K562 (cell line): ENCODE measurements at regions not wholly inside any gene's neighbourhood (a gene's known extent, or its start where the extent isn't known, plus 50 kb on each side); places are given as distances from the start of the nearest gene placed in this dataset.

Experiments
- EHMT2 ChIP-seq: fragments of 450-650 bp; IDR thresholded peaks from 2 replicates; pipeline ENCODE4 v1.6.1; 2018; ENCODE audit warnings: antibody characterized with exemption
- HDAC6 ChIP-seq: IDR thresholded peaks from 2 replicates; pipeline ENCODE4 v1.6.1; 2012; ENCODE audit warnings: low read depth, mild to moderate bottlenecking, control low read depth, inconsistent platforms, low read length, moderate library complexity
- MBD2 ChIP-seq: sonication (generic); IDR thresholded peaks from 2 replicates; pipeline ENCODE4 v1.6.1; 2016; ENCODE audit warnings: low read depth, borderline replicate concordance
- WHSC1 ChIP-seq: IDR thresholded peaks from one replicate; pipeline ENCODE4 v1.6.1; 2012; ENCODE audit warnings: low read length, control low read depth, inconsistent platforms
- ZFX ChIP-seq: sonication (generic); formaldehyde crosslinking; IDR thresholded peaks from 2 replicates; pipeline ENCODE4 v1.8.0; 2022; ENCODE audit warnings: mild to moderate bottlenecking, missing genetic modification reagents, moderate library complexity
- ZKSCAN1 ChIP-seq: fragments of 150-350 bp; IDR thresholded peaks from 2 replicates; pipeline ENCODE4 v1.6.1; 2016; ENCODE audit warnings: low read depth, low read length
- TF ChIP-seq, protein P1 (sequence below), 3 experiments: IDR thresholded peaks in 2 of 3; conservative IDR thresholded peaks in 1 of 3; 2 replicates each; pipeline ENCODE4 v1.5.1; 2011 to 2012; ENCODE audit warnings: low read length in 3 of 3, mild to moderate bottlenecking in 3 of 3, control low read depth in 2 of 3, improper control_type of control experiment in 1 of 3, inconsistent platforms in 1 of 3, low read depth in 1 of 3, mixed read lengths in 1 of 3, moderate library complexity in 1 of 3; ENCODE audit not compliant: insufficient read depth in 2 of 3
- TF ChIP-seq, protein P2 (sequence below): sonication (generic); formaldehyde crosslinking; IDR thresholded peaks from 2 replicates; pipeline ENCODE4 v1.5.0; 2020; ENCODE audit warnings: missing genetic modification reagents
- TF ChIP-seq, protein P3 (sequence below): fragments of 450-650 bp; IDR thresholded peaks from 2 replicates; pipeline ENCODE4 v1.6.1; 2016; ENCODE audit warnings: missing biosample characterization, missing genetic modification characterization
- TF ChIP-seq, protein P4 (sequence below): sonication (generic); formaldehyde crosslinking; IDR thresholded peaks from 2 replicates; pipeline ENCODE4 v1.8.1; 2023; ENCODE audit warnings: mild to moderate bottlenecking, missing genetic modification reagents

DNA sequence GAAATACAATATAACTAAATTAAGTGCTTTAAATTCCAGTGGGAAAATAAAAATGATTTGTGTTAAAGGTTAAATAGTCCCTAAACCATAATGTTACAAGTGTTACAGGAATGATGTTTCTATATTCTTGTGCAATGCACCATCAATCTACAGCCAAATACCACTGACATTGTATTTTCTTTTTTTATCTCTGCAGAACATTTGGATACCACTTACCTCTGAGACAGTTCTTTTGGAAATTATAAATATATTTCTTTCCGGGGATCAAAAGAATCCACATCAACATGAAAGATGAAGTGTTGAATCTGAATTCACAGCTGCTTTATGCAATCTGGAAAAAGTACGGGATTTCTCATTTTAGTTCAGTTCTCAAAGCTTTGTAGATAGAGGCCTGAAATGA, 518.3 kb upstream of the AGA start:
- TF ChIP-seq WHSC1 = no peak
- TF ChIP-seq, protein P1, sequence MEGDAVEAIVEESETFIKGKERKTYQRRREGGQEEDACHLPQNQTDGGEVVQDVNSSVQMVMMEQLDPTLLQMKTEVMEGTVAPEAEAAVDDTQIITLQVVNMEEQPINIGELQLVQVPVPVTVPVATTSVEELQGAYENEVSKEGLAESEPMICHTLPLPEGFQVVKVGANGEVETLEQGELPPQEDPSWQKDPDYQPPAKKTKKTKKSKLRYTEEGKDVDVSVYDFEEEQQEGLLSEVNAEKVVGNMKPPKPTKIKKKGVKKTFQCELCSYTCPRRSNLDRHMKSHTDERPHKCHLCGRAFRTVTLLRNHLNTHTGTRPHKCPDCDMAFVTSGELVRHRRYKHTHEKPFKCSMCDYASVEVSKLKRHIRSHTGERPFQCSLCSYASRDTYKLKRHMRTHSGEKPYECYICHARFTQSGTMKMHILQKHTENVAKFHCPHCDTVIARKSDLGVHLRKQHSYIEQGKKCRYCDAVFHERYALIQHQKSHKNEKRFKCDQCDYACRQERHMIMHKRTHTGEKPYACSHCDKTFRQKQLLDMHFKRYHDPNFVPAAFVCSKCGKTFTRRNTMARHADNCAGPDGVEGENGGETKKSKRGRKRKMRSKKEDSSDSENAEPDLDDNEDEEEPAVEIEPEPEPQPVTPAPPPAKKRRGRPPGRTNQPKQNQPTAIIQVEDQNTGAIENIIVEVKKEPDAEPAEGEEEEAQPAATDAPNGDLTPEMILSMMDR (IDR thresholded peaks at IDR 0.05 in 2 of 3, conservative IDR thresholded peaks at IDR 0.05 in 1 of 3; ENCODE audit: insufficient read depth in 2 of 3, low read depth in 1 of 3, low read length in 3 of 3) = no peak
- TF ChIP-seq, protein P2, sequence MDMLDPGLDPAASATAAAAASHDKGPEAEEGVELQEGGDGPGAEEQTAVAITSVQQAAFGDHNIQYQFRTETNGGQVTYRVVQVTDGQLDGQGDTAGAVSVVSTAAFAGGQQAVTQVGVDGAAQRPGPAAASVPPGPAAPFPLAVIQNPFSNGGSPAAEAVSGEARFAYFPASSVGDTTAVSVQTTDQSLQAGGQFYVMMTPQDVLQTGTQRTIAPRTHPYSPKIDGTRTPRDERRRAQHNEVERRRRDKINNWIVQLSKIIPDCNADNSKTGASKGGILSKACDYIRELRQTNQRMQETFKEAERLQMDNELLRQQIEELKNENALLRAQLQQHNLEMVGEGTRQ (CRISPR knock-in tag) = no peak
- TF ChIP-seq HDAC6 = no peak
- TF ChIP-seq ZFX = no peak
- TF ChIP-seq, protein P3, sequence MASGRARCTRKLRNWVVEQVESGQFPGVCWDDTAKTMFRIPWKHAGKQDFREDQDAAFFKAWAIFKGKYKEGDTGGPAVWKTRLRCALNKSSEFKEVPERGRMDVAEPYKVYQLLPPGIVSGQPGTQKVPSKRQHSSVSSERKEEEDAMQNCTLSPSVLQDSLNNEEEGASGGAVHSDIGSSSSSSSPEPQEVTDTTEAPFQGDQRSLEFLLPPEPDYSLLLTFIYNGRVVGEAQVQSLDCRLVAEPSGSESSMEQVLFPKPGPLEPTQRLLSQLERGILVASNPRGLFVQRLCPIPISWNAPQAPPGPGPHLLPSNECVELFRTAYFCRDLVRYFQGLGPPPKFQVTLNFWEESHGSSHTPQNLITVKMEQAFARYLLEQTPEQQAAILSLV (tag) = no peak
- TF ChIP-seq EHMT2 = no peak
- TF ChIP-seq MBD2 = no peak
- no peak for TF ChIP-seq ZKSCAN1
- TF ChIP-seq, protein P4, sequence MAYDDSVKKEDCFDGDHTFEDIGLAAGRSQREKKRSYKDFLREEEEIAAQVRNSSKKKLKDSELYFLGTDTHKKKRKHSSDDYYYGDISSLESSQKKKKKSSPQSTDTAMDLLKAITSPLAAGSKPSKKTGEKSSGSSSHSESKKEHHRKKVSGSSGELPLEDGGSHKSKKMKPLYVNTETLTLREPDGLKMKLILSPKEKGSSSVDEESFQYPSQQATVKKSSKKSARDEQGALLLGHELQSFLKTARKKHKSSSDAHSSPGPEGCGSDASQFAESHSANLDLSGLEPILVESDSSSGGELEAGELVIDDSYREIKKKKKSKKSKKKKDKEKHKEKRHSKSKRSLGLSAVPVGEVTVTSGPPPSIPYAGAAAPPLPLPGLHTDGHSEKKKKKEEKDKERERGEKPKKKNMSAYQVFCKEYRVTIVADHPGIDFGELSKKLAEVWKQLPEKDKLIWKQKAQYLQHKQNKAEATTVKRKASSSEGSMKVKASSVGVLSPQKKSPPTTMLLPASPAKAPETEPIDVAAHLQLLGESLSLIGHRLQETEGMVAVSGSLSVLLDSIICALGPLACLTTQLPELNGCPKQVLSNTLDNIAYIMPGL (CRISPR knock-in tag) = no peak
